GM23338 (cell line): ENCODE measurements at regions not wholly inside any gene's neighbourhood (a gene's known extent, or its start where the extent isn't known, plus 50 kb on each side); places are given as distances from the start of the nearest gene placed in this dataset.
"Not testable (repeated sequence)": the region's sequence is repeated elsewhere in the genome, so short reads cannot be mapped to it uniquely, and the experiment has no call there.

Experiments
- ATAC-seq: fragments of 200-7000 bp; cut with Tn5 transposase; 3 replicates; pipeline ENCODE4 v1.9.1; 2020
- DNase-seq: peaks from one replicate; pipeline ENCODE4 v3.0.0-alpha.2; 2015; ENCODE audit warnings: low spot score
- H2AFZ ChIP-seq: fragments of 200-600 bp; sonication (generic); 2 replicates; pipeline ENCODE4 v1.8.0; 2016; ENCODE audit warnings: antibody characterized with exemption, mild to moderate bottlenecking, moderate library complexity
- H3F3A ChIP-seq: fragments of 200-600 bp; sonication (generic); replicated peaks from 2 replicates; pipeline ENCODE4 v1.8.0; 2017; ENCODE audit warnings: antibody characterized with exemption, mixed run types, low read depth
- H3K27ac ChIP-seq: fragments of 200-600 bp; sonication (generic); 2 replicates; pipeline ENCODE4 v1.6.1; 2016; ENCODE audit warnings: low read depth
- H3K27me3 ChIP-seq: fragments of 200-600 bp; sonication (generic); 2 replicates; pipeline ENCODE4 v1.8.0; 2016; ENCODE audit warnings: mild to moderate bottlenecking, mixed run types, moderate library complexity; ENCODE audit not compliant: insufficient read depth
- H3K36me3 ChIP-seq: fragments of 200-600 bp; sonication (generic); 2 replicates; pipeline ENCODE4 v1.8.0; 2016; ENCODE audit warnings: mild to moderate bottlenecking; ENCODE audit not compliant: insufficient read depth
- H3K4me1 ChIP-seq: fragments of 200-600 bp; sonication (generic); 2 replicates; pipeline ENCODE4 v1.8.0; 2016; ENCODE audit warnings: mild to moderate bottlenecking, moderate library complexity; ENCODE audit not compliant: insufficient read depth
- H3K4me2 ChIP-seq: fragments of 200-600 bp; sonication (generic); 2 replicates; pipeline ENCODE4 v1.7.1; 2017; ENCODE audit warnings: mixed run types
- H3K4me3 ChIP-seq: fragments of 200-600 bp; sonication (generic); 2 replicates; pipeline ENCODE4 v1.6.1; 2016; ENCODE audit warnings: mixed run types
- H3K79me2 ChIP-seq: fragments of 200-600 bp; sonication (generic); replicated peaks from 2 replicates; pipeline ENCODE4 v1.8.0; 2017; ENCODE audit warnings: mild to moderate bottlenecking; ENCODE audit not compliant: insufficient read depth
- H3K9me2 ChIP-seq: fragments of 200-600 bp; sonication (generic); 2 replicates; pipeline ENCODE4 v1.8.0; 2017; ENCODE audit not compliant: insufficient read depth
- H4K20me1 ChIP-seq: fragments of 200-600 bp; sonication (generic); replicated peaks from 2 replicates; pipeline ENCODE4 v1.8.0; 2017; ENCODE audit warnings: mild to moderate bottlenecking; ENCODE audit not compliant: insufficient read depth
- H3K27ac Mint-ChIP-seq: 2 replicates; pipeline ENCODE4 v1.8.0; 2020; ENCODE audit warnings: inconsistent platforms, mild to moderate bottlenecking, moderate library complexity, mixed read lengths
- H3K27me3 Mint-ChIP-seq: 3 replicates; pipeline ENCODE4 v1.8.0; 2022; ENCODE audit warnings: low read depth, mild to moderate bottlenecking, moderate library complexity, mixed read lengths, inconsistent platforms; ENCODE audit not compliant: insufficient read depth, poor library complexity
- H3K36me3 Mint-ChIP-seq: 3 replicates; pipeline ENCODE4 v1.8.0; 2021; ENCODE audit warnings: low read depth, mild to moderate bottlenecking, inconsistent platforms, moderate library complexity, mixed read lengths
- H3K4me1 Mint-ChIP-seq: 3 replicates; pipeline ENCODE4 v1.8.0; 2020; ENCODE audit warnings: mild to moderate bottlenecking, inconsistent platforms, mixed read lengths
- H3K4me3 Mint-ChIP-seq: 3 replicates; pipeline ENCODE4 v1.8.0; 2021; ENCODE audit warnings: moderate library complexity, mild to moderate bottlenecking, inconsistent platforms, mixed read lengths
- H3K9me3 Mint-ChIP-seq: 3 replicates; pipeline ENCODE4 v1.8.0; 2020; ENCODE audit warnings: moderate library complexity, mild to moderate bottlenecking, inconsistent platforms, mixed read lengths

DNA sequence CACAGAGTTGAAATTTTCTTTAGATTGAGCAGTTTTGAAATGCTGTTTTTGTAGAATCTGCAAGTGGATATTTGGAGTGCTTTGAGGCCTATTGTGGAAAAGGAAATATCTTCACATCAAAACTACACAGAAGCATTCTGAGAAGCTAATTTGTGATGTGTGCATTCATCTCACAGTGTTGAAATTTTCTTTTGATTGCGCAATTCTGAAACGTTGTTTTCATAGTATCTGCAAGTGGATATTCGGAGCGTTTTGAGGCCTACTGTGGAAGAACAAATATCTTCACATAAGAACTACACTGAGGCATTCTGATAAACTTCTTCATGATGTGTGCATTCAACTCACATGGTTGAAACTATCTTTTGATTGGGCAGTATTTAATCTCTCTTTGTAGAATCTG lies 3143.4 kb upstream of the OR11H1 start:
- not testable (repeated sequence) for H3K27me3 ChIP-seq, H3K27ac ChIP-seq, H3K27ac Mint-ChIP-seq, H3F3A ChIP-seq, H3K27me3 Mint-ChIP-seq, DNase-seq, H3K4me3 ChIP-seq, ATAC-seq, H4K20me1 ChIP-seq, H3K4me3 Mint-ChIP-seq, H3K79me2 ChIP-seq, H3K4me1 ChIP-seq, H2AFZ ChIP-seq, H3K4me1 Mint-ChIP-seq, H3K4me2 ChIP-seq, H3K9me2 ChIP-seq
- Mint-ChIP-seq H3K9me3 (peaks cover 92% of the 10 kb centered on the region), H3K36me3 (peaks cover 39% of the 10 kb centered on the region)
- H3K36me3 ChIP-seq, result peaks cover 20% of the 10 kb centered on the region

DNA sequence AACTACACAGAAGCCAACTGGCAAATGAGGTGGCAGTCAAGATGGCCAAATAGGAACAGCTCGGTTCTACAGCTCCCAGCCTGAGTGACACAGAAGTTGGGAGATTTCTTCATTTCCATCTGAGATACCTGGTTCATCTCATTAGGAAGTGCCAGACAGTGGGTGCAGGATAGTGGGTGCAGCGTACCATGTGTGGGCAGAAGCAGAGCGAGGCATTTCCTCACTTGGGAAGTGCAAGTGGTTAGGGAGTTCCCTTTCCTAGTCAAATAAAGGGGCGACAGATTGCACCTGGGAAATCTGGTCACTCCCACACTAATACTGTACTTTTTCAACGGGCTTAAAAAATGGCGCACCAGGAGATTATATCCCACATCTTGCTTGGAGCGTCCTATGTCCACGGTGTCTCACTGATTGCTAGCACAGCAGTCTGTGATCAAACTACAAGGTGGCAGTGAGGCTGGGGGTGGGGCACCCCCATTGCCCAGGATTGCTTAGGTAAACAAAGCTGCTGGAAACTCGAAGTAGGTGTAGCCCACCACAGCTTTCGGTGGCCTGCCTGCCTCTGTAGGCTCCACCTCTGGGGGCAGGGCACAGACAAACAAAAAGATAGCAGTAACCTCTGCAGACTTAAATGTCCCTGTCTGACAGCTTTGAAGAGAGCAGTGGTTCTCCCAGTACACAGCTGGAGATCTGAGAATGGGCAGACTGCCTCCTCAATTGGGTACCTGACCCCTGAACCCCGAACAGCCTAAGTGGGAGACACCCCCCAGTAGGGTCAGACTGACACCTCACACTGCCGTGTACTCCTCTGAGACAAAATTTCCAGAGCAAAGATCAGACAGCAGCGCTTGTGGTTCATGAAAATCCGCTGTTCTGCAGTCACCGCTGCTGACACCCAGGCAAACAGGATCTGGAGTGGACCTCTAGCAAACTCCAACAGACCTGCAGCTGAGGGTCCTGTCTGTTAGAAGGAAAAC lies 3138.9 kb upstream of the OR11H1 start:
- H3K4me2 ChIP-seq, H3K79me2 ChIP-seq, H2AFZ ChIP-seq, H3K27ac ChIP-seq, H3K9me2 ChIP-seq, ATAC-seq, H3K4me3 ChIP-seq, H4K20me1 ChIP-seq, H3K4me3 Mint-ChIP-seq, H3K27me3 Mint-ChIP-seq, H3F3A ChIP-seq, DNase-seq, H3K4me1 ChIP-seq, H3K4me1 Mint-ChIP-seq, H3K27ac Mint-ChIP-seq, H3K27me3 ChIP-seq: not testable (repeated sequence)
- Mint-ChIP-seq H3K36me3 (peaks cover 50% of the 10 kb centered on the region), H3K9me3 (peaks cover 93% of the 10 kb centered on the region)
- peaks cover 20% of the 10 kb centered on the region for H3K36me3 ChIP-seq

DNA sequence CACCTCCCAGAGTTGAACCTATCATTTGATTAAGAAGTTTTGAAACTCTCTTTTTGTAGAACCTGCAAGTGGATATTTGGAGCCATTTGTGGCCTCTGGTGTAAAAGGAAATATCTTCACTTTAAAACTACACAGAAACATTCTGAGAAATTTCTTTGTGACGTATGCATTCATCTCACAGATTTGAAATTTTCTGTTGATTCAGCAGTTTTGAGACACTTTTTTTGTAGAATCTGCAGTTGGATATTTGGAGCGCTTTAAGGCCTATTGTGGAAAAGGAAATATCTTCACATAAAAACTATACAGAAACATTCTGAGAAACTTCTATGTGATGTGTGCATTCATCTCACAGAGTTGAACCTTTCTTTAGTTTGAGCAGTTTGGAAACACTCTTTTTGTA lies 3130.7 kb upstream of the OR11H1 start:
- not testable (repeated sequence) for H4K20me1 ChIP-seq, H3K4me3 Mint-ChIP-seq, H3K27me3 Mint-ChIP-seq, H3K27me3 ChIP-seq, H3K9me2 ChIP-seq, ATAC-seq, H2AFZ ChIP-seq, H3K4me3 ChIP-seq, H3K27ac ChIP-seq, H3K4me2 ChIP-seq, H3K27ac Mint-ChIP-seq, H3K4me1 ChIP-seq, H3F3A ChIP-seq, H3K4me1 Mint-ChIP-seq, H3K79me2 ChIP-seq, DNase-seq
- peaks cover 95% of the 10 kb centered on the region for H3K9me3 Mint-ChIP-seq
- peaks cover 12% of the 10 kb centered on the region for H3K36me3 ChIP-seq
- peaks cover 31% of the 10 kb centered on the region; the same call in 2 of the 3 replicates for H3K36me3 Mint-ChIP-seq

DNA sequence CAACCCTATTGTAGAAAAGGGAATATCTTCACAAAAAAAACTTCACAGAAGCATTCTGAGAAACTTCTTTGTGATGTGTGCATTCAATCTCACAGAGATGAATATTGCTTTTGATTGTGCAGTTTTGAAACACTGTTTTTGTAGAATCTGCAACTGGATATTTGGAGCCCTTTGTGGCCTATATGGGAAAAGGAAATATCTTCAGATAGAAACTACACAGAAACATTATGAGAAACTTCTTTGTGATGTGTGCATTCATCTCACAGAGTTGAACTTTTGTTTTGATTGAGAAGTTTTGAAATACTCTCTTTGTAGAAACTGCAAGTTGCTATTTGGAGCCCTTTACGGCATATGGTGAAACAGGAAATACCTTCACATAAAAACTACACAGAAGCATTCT lies 3126.1 kb upstream of the OR11H1 start:
- H3K4me1 Mint-ChIP-seq, H3K4me3 ChIP-seq, H3K27me3 Mint-ChIP-seq, H3K4me3 Mint-ChIP-seq, H3K4me2 ChIP-seq, DNase-seq, H3K27ac ChIP-seq, H3K27ac Mint-ChIP-seq, H4K20me1 ChIP-seq, H3K27me3 ChIP-seq, H3K4me1 ChIP-seq, H3F3A ChIP-seq, H3K79me2 ChIP-seq, ATAC-seq, H2AFZ ChIP-seq, H3K9me2 ChIP-seq: not testable (repeated sequence)
- H3K36me3 ChIP-seq, result peaks cover 12% of the 10 kb centered on the region
- peaks cover 97% of the 10 kb centered on the region for H3K9me3 Mint-ChIP-seq
- H3K36me3 Mint-ChIP-seq, result peaks cover 38% of the 10 kb centered on the region

DNA sequence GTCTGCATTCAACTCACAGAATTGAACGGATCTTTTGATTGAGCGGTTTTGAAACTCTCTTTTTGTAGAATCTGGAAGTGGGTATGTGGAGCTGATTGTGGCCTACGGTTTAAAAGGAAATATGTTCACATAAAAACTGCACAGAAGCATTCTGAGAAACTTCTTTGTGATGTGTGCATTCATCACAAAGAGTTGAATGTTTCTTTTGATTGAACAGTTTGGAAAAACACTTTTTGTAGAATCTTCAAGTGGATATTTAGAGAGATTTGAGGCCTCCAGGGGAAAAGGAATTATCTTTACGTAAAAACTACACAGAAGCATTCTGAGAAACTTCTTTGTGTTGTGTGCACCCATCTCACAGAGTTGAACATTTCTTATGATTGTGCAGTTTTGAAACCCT lies 3125.5 kb upstream of the OR11H1 start:
- not testable (repeated sequence) for H3K4me3 ChIP-seq, H4K20me1 ChIP-seq, H3K79me2 ChIP-seq, H2AFZ ChIP-seq, H3K4me2 ChIP-seq, ATAC-seq, H3F3A ChIP-seq, H3K27me3 ChIP-seq, H3K27me3 Mint-ChIP-seq, H3K9me2 ChIP-seq, H3K27ac Mint-ChIP-seq, H3K27ac ChIP-seq, H3K4me3 Mint-ChIP-seq, H3K4me1 Mint-ChIP-seq, H3K4me1 ChIP-seq, DNase-seq
- H3K9me3 Mint-ChIP-seq, result peaks cover 97% of the 10 kb centered on the region
- H3K36me3 Mint-ChIP-seq, result peaks cover 42% of the 10 kb centered on the region
- peaks cover 16% of the 10 kb centered on the region for H3K36me3 ChIP-seq

DNA sequence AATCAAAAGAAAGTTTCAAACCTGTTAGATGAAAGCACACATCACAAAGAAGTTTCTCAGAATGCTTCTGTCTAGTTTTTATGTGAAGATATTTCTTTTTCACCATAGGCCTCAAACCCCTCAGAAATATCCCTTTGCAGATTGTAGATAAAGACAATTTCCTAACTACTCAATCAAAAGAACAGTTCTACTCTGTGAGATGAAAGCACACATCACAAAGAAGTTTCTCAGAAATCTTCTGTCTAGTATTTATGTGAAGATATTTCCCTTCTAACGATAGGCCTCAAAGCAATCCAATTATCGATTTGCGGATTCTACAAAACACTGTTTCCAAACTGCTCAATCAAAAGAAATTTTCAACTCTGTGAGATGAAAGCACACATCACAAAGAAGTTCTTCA lies 3092.1 kb upstream of the OR11H1 start:
- H3K4me2 ChIP-seq, H4K20me1 ChIP-seq, H3F3A ChIP-seq, H3K4me1 Mint-ChIP-seq, H3K4me1 ChIP-seq, H3K27ac Mint-ChIP-seq, H3K4me3 Mint-ChIP-seq, DNase-seq, H3K27me3 ChIP-seq, ATAC-seq, H3K4me3 ChIP-seq, H3K27ac ChIP-seq, H3K79me2 ChIP-seq, H2AFZ ChIP-seq, H3K9me2 ChIP-seq, H3K27me3 Mint-ChIP-seq: not testable (repeated sequence)
- Mint-ChIP-seq H3K9me3 (peaks cover 72% of the 10 kb centered on the region), H3K36me3 (peaks cover 37% of the 10 kb centered on the region)
- peaks cover 18% of the 10 kb centered on the region for H3K36me3 ChIP-seq
